GM18907 (cell line): ENCODE measurements at regions not wholly inside any gene's neighbourhood (a gene's known extent, or its start where the extent isn't known, plus 50 kb on each side); places are given as distances from the start of the nearest gene placed in this dataset.
A peak's percentile ranks its signal among the peaks of the same experiment; 100 is the strongest.

Source experiments
- ATAC-seq: cut with Tn5 transposase; IDR thresholded peaks from one replicate; pipeline ENCODE4 v1.9.1; 2021; ENCODE audit warnings: mild to moderate bottlenecking, moderate library complexity; ENCODE audit not compliant: unreplicated experiment

- ATAC-seq = no peak
Observed at GRCh38 chr18:70446063-70446462, 157.2 kb downstream of the SOCS6 start.

GRCh38 chr18:70442933-70443332 lies 154.1 kb downstream of the SOCS6 start:
- no peak for ATAC-seq

- ATAC-seq = no peak
Observed at GRCh38 chr18:70432804-70433400, 144.1 kb downstream of the SOCS6 start.

- no peak for ATAC-seq
Observed at GRCh38 chr18:70431203-70431624, 142.4 kb downstream of the SOCS6 start.

- ATAC-seq = no peak
Observed at GRCh38 chr18:70430501-70431173, 141.8 kb downstream of the SOCS6 start.

GRCh38 chr18:70429847-70430500 lies 141.1 kb downstream of the SOCS6 start:
- no peak for ATAC-seq

- peak; percentile 99 for ATAC-seq
Observed at GRCh38 chr18:70428439-70428838, 139.6 kb downstream of the SOCS6 start.

GRCh38 chr18:70426818-70427217 lies 138.0 kb downstream of the SOCS6 start:
- no peak for ATAC-seq

GRCh38 chr18:70425236-70425635 lies 136.4 kb downstream of the SOCS6 start:
- no peak for ATAC-seq

GRCh38 chr18:70423988-70424387 lies 135.1 kb downstream of the SOCS6 start:
- ATAC-seq = no peak

- ATAC-seq = no peak
Observed at GRCh38 chr18:70423120-70423519, 134.3 kb downstream of the SOCS6 start.

GRCh38 chr18:70422391-70422965 lies 133.6 kb downstream of the SOCS6 start:
- ATAC-seq = no peak

GRCh38 chr18:70421471-70422390 lies 132.9 kb downstream of the SOCS6 start:
- no peak for ATAC-seq

- no peak for ATAC-seq
Observed at GRCh38 chr18:70420146-70420898, 131.5 kb downstream of the SOCS6 start.

GRCh38 chr18:70419526-70419925 lies 130.7 kb downstream of the SOCS6 start:
- no peak for ATAC-seq

- ATAC-seq = peak; percentile 99
Observed at GRCh38 chr18:70418546-70419311, 129.9 kb downstream of the SOCS6 start.

- no peak for ATAC-seq
Observed at GRCh38 chr18:70417847-70418246, 129.0 kb downstream of the SOCS6 start.

- ATAC-seq = no peak
Observed at GRCh38 chr18:70416496-70416895, 127.7 kb downstream of the SOCS6 start.

- no peak for ATAC-seq
Observed at GRCh38 chr18:70415823-70416488, 127.1 kb downstream of the SOCS6 start.
